PC-3 (cell line): ENCODE measurements at regions not wholly inside any gene's neighbourhood (a gene's known extent, or its start where the extent isn't known, plus 50 kb on each side); places are given as distances from the start of the nearest gene placed in this dataset.

Experiments
- ATAC-seq: fragments of 200-7000 bp; cut with Tn5 transposase; 2 replicates; pipeline ENCODE4 v1.9.1; 2020; ENCODE audit warnings: mild to moderate bottlenecking, moderate library complexity
- BruUV-seq: library from RNA; stranded (reverse); fragments of 400-500 nt; replicated peaks from 2 replicates; lab custom pipeline; 2021; lab: Mats Ljungman, UMichigan
- CTCF ChIA-PET: fragments of 300-600 bp; sonication (Branson Sonifier 250); formaldehyde crosslinking; loops from one replicate; lab custom pipeline; 2022; ENCODE audit warnings: antibody characterized with exemption; lab: Charles Lee
- POLR2A ChIA-PET: fragments of 300-600 bp; sonication (Branson Sonifier 250); formaldehyde crosslinking; loops from one replicate; lab custom pipeline; 2022; ENCODE audit warnings: antibody characterized with exemption; ENCODE audit not compliant: unreplicated experiment; lab: Charles Lee
- DNase-seq: peaks from one replicate; pipeline ENCODE4 v3.0.0-alpha.2; 2015
- H2AFZ ChIP-seq: fragments of 300-600 bp; sonication (generic); 2 replicates; pipeline ENCODE4 v1.6.0; 2016; ENCODE audit warnings: antibody characterized with exemption, low read length
- H3F3A ChIP-seq: fragments of 300-600 bp; sonication (generic); one replicate; pipeline ENCODE4 v1.6.0; 2017; ENCODE audit warnings: antibody characterized with exemption, low read length, control low read depth, mild to moderate bottlenecking; ENCODE audit not compliant: unreplicated experiment
- H3K27ac ChIP-seq: fragments of 300-600 bp; sonication (generic); 2 replicates; pipeline ENCODE4 v1.5.1; 2016; ENCODE audit warnings: mild to moderate bottlenecking, low read length
- H3K27me3 ChIP-seq: fragments of 300-600 bp; sonication (generic); 2 replicates; pipeline ENCODE4 v1.6.1; 2016; ENCODE audit warnings: low read length, mixed read lengths
- H3K36me3 ChIP-seq: fragments of 300-600 bp; sonication (generic); 2 replicates; pipeline ENCODE4 v1.6.1; 2016; ENCODE audit warnings: low read depth, mixed run types, low read length, mixed read lengths
- H3K4me1 ChIP-seq: fragments of 300-600 bp; sonication (generic); 2 replicates; pipeline ENCODE4 v1.5.1; 2016; ENCODE audit warnings: low read length; ENCODE audit not compliant: insufficient read depth
- H3K4me2 ChIP-seq: fragments of 300-600 bp; sonication (generic); 2 replicates; pipeline ENCODE4 v1.6.0; 2016; ENCODE audit warnings: low read length
- H3K4me3 ChIP-seq: fragments of 300-600 bp; sonication (generic); 2 replicates; pipeline ENCODE4 v1.5.1; 2016; ENCODE audit warnings: mild to moderate bottlenecking, low read length, mixed read lengths
- H3K79me2 ChIP-seq: fragments of 300-600 bp; sonication (generic); 2 replicates; pipeline ENCODE4 v1.6.1; 2017; ENCODE audit warnings: low read length, mixed read lengths
- H3K9ac ChIP-seq: fragments of 300-600 bp; sonication (generic); 2 replicates; pipeline ENCODE4 v1.6.0; 2016; ENCODE audit warnings: mild to moderate bottlenecking, low read length
- H3K9me2 ChIP-seq: fragments of 300-600 bp; sonication (generic); replicated peaks from 2 replicates; pipeline ENCODE4 v1.6.1; 2016; ENCODE audit warnings: mixed run types, low read length, mixed read lengths
- H3K9me3 ChIP-seq: fragments of 300-600 bp; sonication (generic); 2 replicates; pipeline ENCODE4 v1.6.1; 2016; ENCODE audit warnings: low read length, mixed read lengths
- H4K20me1 ChIP-seq: fragments of 300-600 bp; sonication (generic); 2 replicates; pipeline ENCODE4 v1.6.1; 2016; ENCODE audit warnings: low read length, mixed read lengths
- EZH2 ChIP-seq: fragments of 300-600 bp; sonication (generic); IDR thresholded peaks from one replicate; pipeline ENCODE4 v1.6.1; 2017; ENCODE audit warnings: antibody characterized with exemption, mild to moderate bottlenecking, low read length; ENCODE audit not compliant: unreplicated experiment
- EZH2phosphoT487 ChIP-seq: fragments of 300-600 bp; sonication (generic); IDR thresholded peaks from 2 replicates; pipeline ENCODE4 v1.6.1; 2018; ENCODE audit warnings: mild to moderate bottlenecking, antibody characterized with exemption, low read length, borderline replicate concordance
- intact Hi-C: fragments of 100-400 bp; cut with micrococcal nuclease; formaldehyde crosslinking; loops from 2 replicates; pipeline ENCODE4 v1.9.0; 2023
- TF ChIP-seq, protein P1 (sequence below): fragments of 300-600 bp; sonication (generic); conservative IDR thresholded peaks from 2 replicates; pipeline ENCODE4 v1.5.1; 2017; ENCODE audit warnings: antibody characterized with exemption, low read depth, mild to moderate bottlenecking, low read length

DNA sequence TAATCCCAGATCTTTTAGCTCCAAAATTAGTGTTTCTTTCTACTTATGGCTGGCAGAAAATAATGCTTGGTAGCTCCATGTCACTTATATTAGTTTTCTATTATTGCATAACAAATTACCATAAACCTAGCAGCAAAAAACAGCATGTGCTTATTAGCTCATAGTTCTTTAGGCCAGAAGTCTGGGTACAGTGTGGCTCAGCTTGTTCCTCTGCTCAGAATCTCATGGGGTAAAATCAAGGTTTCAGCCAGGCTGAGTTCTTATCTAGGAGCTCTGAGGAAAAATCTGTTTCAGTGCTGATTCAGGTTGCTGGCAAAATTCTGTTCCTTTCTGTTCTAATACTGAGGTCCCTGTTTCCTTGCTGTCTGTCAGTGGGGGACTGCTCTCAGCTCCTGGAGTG lies 101.1 kb downstream of the CT47B1 start:
- Histone ChIP-seq H4K20me1 (no peaks in the 10 kb centered on the region), H3K4me3 (no peak overlapping the region), H3K27me3 (no peaks in the 10 kb centered on the region), H3F3A (no peaks in the 10 kb centered on the region), H2AFZ (no peak overlapping the region), H3K79me2 (no peaks in the 10 kb centered on the region), H3K27ac (no peak overlapping the region), H3K9ac (no peak overlapping the region), H3K4me1 (peaks cover 12% of the 10 kb centered on the region), H3K4me2 (no peak overlapping the region), H3K9me3 (no peaks in the 10 kb centered on the region), H3K36me3 (no peaks in the 10 kb centered on the region), H3K9me2 (no peaks in the 10 kb centered on the region)
- ATAC-seq (no peak), DNase-seq (no peak)
- intact Hi-C loops = loop anchor here (5.0 kb wide), 1 partner anchor 212 kb away; the partner anchor contains the start of gene CUL4B
- TF ChIP-seq, protein P1, sequence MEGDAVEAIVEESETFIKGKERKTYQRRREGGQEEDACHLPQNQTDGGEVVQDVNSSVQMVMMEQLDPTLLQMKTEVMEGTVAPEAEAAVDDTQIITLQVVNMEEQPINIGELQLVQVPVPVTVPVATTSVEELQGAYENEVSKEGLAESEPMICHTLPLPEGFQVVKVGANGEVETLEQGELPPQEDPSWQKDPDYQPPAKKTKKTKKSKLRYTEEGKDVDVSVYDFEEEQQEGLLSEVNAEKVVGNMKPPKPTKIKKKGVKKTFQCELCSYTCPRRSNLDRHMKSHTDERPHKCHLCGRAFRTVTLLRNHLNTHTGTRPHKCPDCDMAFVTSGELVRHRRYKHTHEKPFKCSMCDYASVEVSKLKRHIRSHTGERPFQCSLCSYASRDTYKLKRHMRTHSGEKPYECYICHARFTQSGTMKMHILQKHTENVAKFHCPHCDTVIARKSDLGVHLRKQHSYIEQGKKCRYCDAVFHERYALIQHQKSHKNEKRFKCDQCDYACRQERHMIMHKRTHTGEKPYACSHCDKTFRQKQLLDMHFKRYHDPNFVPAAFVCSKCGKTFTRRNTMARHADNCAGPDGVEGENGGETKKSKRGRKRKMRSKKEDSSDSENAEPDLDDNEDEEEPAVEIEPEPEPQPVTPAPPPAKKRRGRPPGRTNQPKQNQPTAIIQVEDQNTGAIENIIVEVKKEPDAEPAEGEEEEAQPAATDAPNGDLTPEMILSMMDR = no peak
- TF ChIP-seq EZH2 (no peak), EZH2phosphoT487 (no peak)
- ChIA-PET POLR2A (no interaction called here), CTCF (no interaction called here)
- no TSS peak for BruUV-seq

DNA sequence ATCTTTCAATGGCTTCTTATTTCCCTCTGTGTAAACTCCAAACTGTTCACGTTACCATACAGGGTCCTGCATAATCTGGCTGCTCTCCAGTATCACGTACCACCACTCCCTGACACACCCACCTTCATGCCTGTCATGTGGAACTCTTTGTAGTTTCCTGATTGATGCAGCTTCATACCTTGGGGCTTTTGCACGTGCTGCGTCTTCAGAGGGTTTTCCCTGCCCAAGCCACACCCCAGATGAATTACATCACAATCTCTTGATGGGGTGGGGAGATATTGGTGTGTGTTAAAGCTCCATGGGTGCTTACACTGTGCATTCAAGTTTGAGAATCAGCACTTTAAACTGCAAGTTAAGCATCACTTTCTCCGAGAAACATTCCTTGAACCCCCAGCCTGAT lies 101.9 kb downstream of the CT47B1 start:
- no peak for TF ChIP-seq EZH2phosphoT487
- TF ChIP-seq, protein P1 = no peak
- no peak for TF ChIP-seq EZH2
- H3K9ac ChIP-seq = no peak overlapping the region
- H3K27me3 ChIP-seq = no peaks in the 10 kb centered on the region
- ChIA-PET POLR2A (no interaction called here), CTCF (no interaction called here)
- H3K9me3 ChIP-seq = no peaks in the 10 kb centered on the region
- no peak overlapping the region for H2AFZ ChIP-seq
- no peak overlapping the region for H3K27ac ChIP-seq
- peaks cover 19% of the 10 kb centered on the region for H3K4me1 ChIP-seq
- no peak overlapping the region for H3K4me3 ChIP-seq
- DNase-seq = no peak
- H4K20me1 ChIP-seq = no peaks in the 10 kb centered on the region
- H3K36me3 ChIP-seq = no peaks in the 10 kb centered on the region
- no peaks in the 10 kb centered on the region for H3F3A ChIP-seq
- no peaks in the 10 kb centered on the region for H3K79me2 ChIP-seq
- no peaks in the 10 kb centered on the region for H3K9me2 ChIP-seq
- intact Hi-C loops = loop anchor here (5.0 kb wide), 1 partner anchor 212 kb away; the partner anchor contains the start of gene CUL4B
- ATAC-seq = no peak
- H3K4me2 ChIP-seq = no peak overlapping the region
- no TSS peak for BruUV-seq

DNA sequence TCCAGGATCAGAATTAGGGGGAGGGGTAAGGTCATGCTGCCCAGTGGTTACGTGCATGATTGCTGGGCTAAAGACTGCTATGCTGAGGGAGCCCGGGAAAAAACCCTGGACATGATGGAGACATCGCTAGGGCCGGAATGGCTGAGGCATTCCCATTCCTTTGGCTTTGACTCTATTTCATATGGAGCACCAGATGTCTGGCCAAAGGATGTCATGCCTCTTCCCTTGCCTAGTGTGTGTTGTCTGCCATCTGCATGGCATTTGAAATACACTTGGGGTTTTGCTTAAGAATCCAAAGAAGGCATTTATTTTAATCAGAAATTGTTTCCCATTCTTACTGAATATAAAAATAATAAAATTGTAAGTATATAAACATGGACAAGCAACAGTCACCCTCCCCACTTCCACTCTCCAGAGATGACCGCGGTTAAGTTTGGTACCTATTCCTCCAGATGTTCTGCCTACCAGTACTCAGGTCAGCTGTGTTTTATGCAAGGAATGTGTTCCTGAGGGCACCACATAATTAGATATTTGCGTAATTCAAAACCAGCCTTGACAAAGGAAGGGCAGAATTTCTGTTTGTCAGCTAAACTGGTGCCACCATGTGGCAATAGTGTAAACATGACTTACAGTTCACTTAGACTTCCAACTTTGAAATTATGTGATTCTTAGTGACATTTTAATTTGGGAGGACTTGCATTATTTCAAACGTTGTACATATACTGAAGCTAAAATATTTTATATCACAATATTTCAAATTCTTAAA lies 105.9 kb downstream of the CT47B1 start:
- Histone ChIP-seq H3K79me2 (no peaks in the 10 kb centered on the region), H3K36me3 (no peaks in the 10 kb centered on the region), H3K27me3 (no peaks in the 10 kb centered on the region), H3F3A (no peaks in the 10 kb centered on the region), H4K20me1 (no peaks in the 10 kb centered on the region), H2AFZ (no peak overlapping the region), H3K27ac (peak overlapping the region; percentile 86), H3K4me2 (no peak overlapping the region; the same call in 1 of the 2 replicates), H3K4me3 (no peak overlapping the region), H3K9me3 (no peaks in the 10 kb centered on the region), H3K9me2 (no peaks in the 10 kb centered on the region), H3K9ac (peak overlapping the region; percentile 48), H3K4me1 (peaks cover 28% of the 10 kb centered on the region)
- peak; percentile 67 for ATAC-seq
- TF ChIP-seq, protein P1 = peak; percentile 70
- no peak for TF ChIP-seq EZH2phosphoT487
- ChIA-PET CTCF (interaction anchor here (0.6 kb wide), 1 partner anchor 324 kb away, joined by 3 read pairs; no protein-coding TSS in a partner anchor), POLR2A (no interaction called here)
- peak; percentile 82 for DNase-seq
- BruUV-seq = no TSS peak
- intact Hi-C loops = loop anchor here (1.0 to 5.0 kb wide), 4 partner anchors 105 to 271 kb away; partner anchors contain the start of gene CUL4B
